ENCODE measurements at regions not wholly inside any gene's neighbourhood (a gene's known extent, or its start where the extent isn't known, plus 50 kb on each side); places are given as distances from the start of the nearest gene placed in this dataset.
A peak's percentile ranks its signal among the peaks of the same experiment; 100 is the strongest.

DNA sequence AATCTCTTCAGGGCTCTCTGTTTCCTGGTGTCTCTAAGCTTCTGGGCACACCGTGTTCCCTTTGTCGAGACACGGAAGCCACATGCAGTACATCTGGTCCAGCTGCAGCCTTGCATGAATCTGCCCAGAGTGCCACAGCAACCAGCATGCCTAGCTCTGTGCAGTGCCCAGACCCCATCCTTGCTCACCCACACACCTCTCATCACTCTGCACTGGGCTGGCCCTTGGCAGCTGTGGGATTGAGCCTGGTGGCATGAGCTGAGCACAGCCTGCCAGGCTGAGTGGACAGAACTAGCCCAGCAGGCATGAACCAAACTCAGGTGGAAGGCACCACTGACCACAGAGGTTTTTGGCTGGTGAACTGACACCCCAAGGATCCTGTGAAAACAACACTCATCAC lies 279.9 kb downstream of the ATXN7L3B start:
- no peak for DNase-seq

DNA sequence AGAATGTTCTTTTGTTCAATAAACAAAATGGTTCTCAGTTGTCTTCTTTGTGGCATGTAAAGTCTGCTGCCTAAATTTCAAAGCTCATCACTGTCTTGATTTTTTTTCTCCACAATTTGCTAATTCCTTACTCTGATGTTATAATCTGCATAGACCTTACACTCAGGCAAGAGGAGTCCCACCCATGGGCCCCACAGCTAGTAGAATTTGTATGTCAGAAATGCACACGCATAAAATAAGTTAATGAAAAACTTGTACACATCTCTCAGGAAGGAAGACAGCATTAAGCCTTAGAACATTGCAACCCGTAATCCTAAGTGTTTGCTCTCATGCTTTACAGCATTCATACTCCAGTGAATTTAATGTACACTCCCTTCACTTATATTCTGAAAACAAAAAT lies 280.8 kb downstream of the ATXN7L3B start:
- DNase-seq = no peak

DNA sequence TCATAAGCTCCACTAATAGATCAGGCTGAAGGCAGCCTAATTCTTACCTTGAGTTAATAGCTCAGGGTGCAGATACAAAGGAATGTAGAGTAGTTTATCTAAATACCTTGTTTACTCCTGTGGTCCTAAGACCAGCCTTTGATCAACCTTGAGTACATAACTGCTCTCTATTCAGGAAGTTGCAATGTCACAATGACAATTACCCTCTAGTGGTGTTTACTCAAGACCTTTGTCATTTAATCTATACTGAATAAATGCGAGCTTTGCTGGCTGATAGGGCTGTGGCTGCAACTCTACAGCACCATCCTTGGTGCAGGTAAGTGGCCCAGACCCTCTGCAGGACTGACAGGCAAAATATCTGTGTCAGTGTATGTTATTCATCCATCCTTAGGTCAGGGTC lies 282.7 kb downstream of the ATXN7L3B start:
- no peak for DNase-seq

DNA sequence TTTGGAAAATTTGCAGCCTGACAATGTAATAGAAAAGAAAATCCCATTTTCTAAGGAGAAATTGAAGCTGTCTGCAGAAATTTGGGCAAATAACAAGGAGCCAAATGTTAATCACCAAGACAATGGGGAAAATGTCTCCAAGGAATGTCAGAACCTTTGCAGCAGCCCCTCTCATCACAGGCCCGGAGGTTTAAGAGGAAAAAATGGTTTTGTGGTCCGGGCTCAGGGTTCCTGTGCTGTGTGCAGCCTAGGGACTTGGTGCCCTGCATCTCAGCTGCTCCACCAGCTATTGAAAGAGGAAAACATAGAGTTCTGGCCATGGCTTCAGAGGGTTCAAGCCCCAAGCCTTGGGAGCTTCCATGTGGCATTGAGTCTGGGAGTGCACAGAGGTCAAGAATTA lies 298.9 kb downstream of the ATXN7L3B start:
- DNase-seq = no peak

DNA sequence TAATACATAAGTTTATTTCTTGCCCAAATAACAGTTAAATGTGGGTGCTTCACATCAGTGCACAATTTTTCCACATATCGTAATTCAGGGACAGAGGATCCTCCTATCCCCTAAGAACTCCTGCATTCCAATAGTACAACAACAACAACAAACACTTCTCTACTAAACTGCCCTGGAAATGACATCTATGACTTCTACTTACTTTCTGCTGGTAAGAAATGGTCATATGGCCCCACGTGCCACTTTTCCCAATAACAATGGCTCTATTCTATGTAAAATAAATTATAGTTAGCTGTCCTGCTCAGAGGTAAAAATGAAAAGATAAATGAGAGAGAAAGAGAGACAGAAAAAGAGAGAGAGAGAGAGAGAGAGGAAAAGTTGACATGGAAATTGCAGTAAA lies 308.5 kb downstream of the ATXN7L3B start:
- DNase-seq = no peak

DNA sequence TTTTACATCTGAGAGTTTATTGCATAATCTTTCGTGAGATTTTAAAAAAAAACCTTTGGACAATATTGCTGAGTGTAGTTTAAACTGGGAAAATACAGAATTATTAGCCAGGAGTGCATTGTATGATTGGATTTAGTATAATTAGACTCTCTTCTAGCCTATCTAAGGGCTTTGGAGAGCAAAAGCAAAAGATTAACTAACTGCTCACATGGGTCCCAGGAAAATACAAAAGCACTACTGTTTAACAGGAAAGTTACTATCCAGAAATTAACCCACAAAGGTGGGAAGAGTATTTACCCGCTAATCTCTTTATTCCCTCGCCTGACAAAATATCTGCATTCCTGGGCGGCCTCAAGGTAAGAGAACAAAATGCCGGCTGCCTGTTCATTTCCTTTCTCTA lies 309.5 kb downstream of the ATXN7L3B start:
- DNase-seq = no peak

DNA sequence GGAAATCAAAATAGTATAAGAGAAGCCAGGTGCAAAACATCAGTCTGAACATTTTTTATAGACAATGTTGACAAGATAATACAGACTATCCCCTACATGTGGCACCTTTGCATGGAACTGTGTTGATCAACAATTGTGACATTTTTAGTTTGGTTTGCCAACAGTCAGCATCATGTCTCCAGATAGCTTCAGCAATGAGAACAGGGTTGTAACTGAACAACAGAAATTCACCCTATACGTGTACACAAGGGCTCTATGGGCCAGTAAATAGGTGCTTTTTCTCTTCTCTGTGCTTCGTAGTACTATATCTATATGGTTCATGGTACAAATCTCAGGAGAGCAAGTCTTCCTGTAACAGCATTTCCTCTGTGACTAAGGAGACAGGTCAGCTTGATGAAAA lies 310.4 kb downstream of the ATXN7L3B start:
- DNase-seq = no peak

DNA sequence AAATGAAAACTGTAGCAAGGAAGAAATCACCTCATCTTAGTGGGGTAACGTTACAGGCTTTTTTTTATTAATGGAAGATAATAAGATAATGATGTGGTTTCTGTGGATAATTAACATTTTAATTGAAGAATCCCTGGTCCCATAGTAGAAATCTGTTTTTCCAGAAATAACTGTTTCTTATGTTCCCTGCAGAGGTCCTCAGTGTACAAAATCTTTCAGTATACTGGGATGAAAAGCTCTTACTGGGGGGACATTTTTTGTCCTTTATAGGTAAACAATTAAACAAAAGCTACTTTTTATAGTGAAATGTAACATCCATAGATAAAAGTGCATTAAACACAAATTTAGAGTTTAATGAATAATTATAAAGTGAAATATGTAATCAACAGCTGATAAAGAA lies 312.2 kb downstream of the ATXN7L3B start:
- DNase-seq = no peak

DNA sequence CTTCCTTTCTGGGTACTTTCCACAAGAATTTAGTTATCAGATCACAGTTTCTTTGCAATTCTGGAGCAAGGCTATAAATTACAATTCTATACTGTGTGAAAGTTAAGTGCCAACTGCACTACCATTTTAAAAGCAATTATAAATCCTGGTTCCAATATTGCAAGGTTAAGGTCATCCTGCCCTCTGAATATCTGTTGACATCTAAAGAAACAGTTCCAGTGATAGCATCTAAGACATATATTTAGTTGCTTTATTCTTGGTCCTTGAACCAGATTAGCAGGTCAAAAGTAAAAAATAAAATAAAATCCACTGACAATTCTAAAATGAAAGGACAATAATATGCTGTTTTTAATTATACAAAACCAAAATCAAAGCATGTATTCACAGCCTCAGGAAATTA lies 334.2 kb downstream of the ATXN7L3B start:
- no peak for DNase-seq

DNA sequence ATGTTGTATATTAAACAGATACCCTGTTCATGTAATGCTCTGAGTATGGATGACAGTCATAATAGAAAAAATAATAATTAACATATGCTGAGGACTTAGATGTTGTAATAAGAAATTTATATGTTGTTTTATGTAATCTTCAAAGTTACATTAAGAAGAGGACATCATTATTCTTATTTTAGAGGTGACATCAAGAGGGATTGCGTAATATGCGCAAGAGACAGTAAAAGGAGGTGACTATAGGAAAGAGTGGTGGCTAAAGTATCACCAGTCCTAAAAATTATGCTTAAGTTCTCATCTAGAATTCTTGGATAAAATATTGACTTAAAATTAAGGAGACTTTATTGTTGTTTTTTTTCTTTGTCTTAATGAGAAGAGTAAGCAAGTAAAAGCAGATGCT lies 323.9 kb downstream of the KCNC2 start:
- DNase-seq = no peak

DNA sequence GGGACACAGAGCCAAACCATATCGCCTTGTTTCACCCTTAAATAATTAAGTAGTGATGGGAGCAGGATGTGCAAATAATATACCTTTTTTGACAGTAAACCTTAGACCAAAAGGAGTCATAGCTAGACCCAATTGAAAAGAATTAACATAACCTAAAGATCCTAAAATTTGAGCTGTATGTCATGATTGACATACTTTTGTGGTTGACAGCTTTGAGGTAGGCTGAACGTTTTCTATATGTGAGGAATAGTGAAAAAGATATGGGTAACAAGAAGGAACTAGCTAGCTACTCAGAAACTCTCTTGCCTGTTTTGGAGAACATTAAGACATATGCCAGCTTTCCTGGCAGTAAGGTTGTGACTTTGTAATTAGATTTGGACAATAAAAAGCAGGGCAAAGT lies 320.6 kb downstream of the KCNC2 start:
- DNase-seq = no peak

DNA sequence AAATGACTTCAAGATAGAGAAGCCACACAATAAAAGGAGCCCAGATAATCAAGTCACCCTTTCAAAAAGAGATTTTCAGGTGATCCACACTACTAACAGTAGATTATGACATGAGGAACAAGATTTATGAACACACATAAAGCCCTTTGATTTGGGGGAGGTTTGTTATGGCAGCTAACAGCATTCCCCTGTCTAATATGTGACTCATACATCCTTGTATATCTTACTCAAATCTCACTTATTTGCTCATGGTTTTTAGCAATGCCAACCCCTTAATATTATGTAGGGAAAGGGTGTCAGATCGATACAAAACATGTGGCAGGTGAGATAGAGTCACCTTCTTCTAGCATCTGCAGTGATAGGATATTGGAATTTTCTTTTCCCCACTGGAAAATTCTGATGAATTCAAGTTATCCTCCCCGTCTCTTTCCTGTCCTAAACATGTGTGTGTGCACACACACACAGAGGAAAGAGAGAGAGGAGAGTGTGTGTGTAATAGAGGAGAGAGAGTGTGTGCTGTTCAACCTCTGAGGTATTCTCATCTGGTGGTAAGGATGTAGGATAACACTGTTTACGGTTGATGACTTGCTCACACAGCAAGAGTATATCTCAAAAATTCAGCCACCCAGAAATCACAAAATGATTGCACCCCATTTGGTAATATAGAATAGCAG lies 319.9 kb downstream of the KCNC2 start:
- DNase-seq = no peak

DNA sequence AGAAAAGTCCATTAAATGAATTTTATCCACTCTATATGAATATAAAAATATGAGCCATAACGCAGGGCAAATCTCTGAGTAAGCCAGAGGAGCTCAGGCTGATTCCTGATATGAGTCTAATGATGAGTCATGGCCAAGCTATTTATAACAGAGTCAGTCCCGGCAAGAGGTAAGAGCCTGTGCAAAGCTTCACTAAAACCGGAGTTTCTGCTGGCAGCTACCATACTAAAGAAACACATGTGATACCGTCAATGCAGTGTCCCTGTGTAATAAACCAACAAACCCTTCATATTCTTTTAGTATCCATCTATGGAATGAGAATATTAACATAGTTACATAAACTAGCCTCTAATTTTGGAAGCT lies 319.4 kb downstream of the KCNC2 start:
- peak; percentile 52 for DNase-seq

DNA sequence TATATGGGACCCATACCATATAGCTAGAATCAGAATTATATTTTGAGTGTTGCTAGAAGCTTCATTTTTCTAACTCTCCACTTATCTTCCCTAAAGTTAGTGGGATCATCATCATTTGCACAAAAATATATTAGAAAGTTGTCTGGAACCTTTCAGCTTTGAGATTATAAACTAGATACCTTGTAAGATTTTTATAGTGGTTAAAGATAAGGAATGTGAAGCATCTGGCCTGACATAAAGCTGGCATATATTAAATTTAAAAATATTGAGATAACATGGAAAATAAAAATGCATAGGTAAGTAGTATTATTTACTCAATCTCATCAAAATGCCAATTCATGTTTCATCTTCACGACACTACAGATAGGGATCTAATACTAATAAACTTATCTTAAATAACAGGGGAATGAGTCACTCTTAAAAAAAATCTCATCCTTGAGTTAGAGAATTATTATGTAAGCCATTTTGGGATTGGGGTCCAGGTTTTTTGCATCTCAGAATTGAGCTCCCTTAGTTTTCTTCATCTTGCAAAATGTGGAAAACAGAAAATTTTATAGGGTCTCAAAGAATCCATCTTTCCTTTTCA lies 318.5 kb downstream of the KCNC2 start:
- no peak for DNase-seq

DNA sequence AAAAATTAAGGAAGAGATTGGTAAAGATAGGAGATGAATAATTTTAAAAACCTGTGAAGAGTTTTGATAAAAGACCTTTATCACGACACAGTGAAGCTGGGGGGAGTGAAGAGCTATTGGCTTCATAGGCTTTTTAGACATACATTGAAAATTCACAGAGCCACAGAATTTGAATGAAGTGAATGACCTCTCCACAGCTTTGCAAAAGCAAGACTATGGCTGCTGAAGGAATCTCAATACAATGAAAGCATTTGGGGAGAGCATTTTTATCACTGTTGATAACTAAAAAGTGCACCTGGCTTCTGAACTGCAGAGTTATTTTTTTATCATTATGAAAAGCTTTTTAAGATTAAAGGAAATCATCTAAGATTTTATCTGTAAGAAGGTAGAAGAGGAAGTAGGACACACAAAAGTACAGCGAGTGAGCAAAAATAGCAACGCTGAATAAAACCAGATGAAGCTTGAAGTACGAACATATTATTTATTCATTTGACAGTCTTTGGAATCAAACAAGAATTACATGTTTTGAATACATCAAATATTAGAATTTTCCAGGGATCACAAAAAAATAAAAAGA lies 317.5 kb downstream of the KCNC2 start:
- no peak for DNase-seq

DNA sequence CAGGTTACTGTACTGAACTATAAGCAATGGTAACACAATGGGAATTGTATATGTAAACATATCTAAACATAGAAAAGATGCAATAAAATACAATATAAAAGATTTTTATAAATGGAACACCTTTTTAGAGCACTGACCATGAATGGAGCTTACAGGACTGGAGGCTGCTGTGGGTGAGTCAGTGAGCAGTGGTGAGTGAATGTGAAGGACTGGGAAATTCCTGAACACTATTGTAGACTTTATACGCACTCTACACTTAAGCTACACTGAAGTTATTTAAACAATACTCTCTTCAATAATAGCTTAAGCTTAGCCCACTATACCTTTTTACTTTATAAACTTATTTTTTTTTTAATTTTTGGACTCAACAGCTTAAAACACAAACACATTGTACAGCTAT lies 313.5 kb downstream of the KCNC2 start:
- no peak for DNase-seq

DNA sequence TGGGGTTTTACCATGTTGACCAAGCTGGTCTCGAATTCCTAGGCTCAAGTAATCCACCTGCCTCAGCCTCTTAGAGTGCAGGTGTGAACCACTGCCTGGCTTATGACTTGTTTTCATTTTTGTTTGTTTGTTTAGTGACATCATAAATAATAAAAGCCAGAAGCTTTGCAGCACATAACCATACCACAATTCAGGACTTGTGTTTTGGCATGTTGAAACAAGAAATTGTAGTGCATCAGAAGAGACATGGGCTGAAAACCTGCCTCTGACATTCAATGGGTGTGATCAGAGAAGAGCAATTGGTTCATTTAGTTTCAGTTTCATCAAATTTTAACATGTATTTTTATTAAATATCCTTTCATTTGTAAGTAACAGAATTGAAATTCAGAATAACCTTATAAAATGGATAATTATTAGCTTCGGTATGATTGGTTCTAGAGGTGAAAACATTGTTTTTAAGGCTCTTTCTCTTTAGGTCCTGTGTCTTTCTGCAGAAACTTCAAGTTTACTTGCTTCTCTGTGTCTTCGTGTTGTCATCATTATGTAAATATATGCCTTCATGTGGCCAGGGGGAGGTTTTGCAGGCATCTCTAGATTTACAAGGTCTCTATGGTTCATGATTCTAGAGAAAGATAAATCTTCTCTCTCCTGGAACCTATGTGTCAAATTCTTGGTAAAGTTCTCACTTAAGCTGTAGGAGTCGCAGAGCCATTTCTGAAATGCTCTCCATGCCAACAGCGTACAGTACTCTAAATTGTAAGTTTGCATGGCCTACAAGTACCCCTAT lies 312.0 kb downstream of the KCNC2 start:
- DNase-seq = no peak

DNA sequence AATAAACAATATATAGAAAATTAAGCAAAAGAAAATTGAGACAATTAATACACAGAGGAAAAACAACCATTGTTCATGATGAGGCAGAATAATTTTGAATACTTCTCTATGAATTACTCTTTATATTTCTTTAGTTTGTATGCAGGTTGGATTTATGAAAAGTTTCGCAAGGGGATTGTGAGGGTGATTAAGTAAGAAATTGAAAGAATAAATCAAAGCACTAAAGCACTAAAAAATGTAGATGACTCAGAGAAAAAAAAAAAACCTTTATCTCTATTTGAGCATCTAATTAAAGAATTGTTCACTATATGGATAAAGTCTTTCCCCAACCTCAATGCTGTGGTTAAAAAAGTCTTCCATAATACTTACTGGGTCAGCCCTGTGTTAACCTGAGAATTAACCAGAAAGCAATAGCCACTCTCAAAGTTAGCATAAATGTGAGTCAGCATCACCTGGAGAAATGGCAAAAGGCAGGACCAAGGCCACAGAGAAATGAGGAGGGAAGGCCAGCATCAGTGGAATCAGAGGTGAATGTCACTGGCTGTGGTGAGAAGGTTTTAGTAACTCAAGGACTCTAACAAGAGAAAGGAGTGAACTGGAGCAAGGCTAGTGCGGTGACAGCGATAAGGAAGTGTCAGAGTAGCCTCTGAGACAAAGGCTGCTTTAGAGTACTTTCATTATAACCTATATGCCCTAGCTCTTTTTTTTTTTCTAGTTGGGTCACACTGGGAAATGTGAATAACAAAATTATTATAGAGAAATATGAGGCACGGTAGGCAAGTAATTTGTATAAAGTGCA lies 310.4 kb downstream of the KCNC2 start:
- no peak for DNase-seq

DNA sequence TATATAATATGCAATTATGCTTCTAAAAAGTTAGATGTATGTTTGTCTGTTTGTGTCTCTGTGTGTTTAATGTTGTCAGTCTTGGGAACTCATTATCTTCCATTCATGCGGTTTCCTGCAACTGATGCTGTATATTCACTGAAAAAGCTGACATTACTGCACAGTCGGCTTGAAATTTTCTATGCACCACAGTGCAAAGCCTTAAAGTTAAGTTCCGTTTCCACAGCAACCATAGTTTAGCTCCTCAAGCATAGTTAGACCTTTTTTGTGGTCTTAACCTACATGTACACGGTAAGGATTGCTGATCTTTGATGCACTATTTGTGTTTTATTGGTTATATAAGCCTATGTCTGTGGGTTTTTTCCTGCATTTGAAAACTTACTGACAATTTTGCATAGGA lies 309.4 kb downstream of the KCNC2 start:
- DNase-seq = no peak

DNA sequence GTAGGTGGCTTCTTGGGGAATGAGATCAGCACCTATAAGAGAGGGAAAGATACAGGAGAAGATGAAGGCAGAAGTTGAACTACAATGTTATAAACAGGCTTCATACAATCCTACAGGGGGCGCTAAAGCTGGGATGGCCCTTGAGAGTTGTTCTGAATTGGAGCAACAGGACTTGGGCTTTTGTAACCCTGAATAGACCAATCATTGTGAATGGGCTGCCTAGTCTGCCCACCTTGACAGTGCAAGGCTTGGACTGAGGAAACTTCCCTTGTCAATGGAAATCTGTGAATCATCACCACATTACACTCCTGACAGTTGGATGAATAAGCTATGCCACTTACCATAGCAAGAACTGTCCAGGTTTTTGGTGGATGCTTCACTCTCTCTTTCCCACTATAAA lies 306.1 kb downstream of the KCNC2 start:
- no peak for DNase-seq

DNA sequence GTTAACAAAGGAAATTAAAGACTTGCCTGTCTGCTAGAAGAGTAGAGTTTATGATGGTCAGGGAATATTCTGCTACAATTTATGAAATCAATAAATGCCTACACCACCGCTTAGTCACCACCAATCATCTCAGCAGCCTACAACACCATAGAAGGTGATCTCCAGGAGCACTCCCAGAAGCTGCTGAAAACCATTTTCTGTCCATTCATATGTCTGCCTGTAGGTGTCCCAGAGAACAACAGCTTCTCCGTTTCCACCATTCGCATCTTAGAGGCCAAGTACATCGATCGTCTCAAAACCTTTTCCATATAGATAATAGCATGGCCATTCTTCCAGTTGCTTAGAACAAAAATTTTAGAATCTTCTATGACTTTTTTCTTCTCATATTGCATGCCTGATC lies 303.4 kb downstream of the KCNC2 start:
- no peak for DNase-seq

DNA sequence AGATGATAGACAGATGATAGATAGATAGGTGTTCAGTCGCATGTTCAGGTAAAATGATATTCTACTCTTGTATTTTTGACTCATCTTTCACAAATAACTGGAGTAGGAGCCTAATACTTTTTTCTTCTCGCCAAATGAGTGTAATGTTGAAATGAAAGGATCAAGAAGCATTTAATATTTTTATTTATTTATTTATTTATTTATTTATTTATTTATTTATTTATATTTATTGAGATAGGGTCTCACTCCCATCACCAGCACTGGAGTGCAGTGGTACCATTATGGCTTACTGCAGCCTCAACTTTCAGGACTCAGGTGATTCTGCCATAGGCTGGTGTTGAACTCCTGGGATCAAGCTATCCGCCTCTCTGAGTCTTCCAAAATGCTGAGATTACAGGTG lies 298.8 kb downstream of the KCNC2 start:
- DNase-seq = no peak

DNA sequence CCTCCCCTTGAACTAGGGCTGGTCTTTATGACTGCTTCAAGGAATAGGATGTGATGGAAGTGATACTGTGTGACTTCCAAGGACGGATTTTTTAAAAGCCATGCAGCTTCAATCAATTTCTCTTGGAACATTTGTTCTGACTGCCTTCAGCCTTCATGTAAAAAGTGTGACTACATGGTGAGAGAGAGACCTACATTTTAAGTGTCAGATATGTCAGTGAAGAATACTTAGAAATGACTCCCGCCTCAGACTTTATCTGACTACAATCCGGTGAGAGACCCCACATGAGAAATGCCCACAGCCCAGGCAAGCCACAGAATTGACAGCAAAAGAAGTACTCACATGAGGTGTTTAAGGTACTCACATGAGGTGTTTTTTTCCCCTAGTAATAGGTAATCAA lies 295.3 kb downstream of the KCNC2 start:
- no peak for DNase-seq
